ENCODE measurements at regions not wholly inside any gene's neighbourhood (a gene's known extent, or its start where the extent isn't known, plus 50 kb on each side); places are given as distances from the start of the nearest gene placed in this dataset.

- TF ChIP-seq CTCF (IDR thresholded peaks at IDR 0.05 in 4 of 5, conservative IDR thresholded peaks at IDR 0.05 in 1 of 5) (no peak), POLR2A (IDR thresholded peaks at IDR 0.05) (no peak)
These were observed 142.7 kb downstream of the MRPS6 start for GRCh38 chr21:34215911-34216717.

All from gastrocnemius medialis (tissue), 4 donors.